IPS-NIHi7 (cell line): ENCODE measurements at regions not wholly inside any gene's neighbourhood (a gene's known extent, or its start where the extent isn't known, plus 50 kb on each side); places are given as distances from the start of the nearest gene placed in this dataset.
"Not testable (repeated sequence)": the region's sequence is repeated elsewhere in the genome, so short reads cannot be mapped to it uniquely, and the experiment has no call there.

Source experiments
- DNase-seq: peaks from one replicate; pipeline ENCODE4 v3.0.0; 2012; ENCODE audit warnings: mixed read lengths; ENCODE audit errors: extremely low spot score

- DNase-seq = no peak
Observed at GRCh38 chr4:99763635-99764101, 53.0 kb upstream of the DAPP1 start.

- no peak for DNase-seq
Observed at GRCh38 chr4:99762728-99763127, 53.9 kb upstream of the DAPP1 start.

DNA sequence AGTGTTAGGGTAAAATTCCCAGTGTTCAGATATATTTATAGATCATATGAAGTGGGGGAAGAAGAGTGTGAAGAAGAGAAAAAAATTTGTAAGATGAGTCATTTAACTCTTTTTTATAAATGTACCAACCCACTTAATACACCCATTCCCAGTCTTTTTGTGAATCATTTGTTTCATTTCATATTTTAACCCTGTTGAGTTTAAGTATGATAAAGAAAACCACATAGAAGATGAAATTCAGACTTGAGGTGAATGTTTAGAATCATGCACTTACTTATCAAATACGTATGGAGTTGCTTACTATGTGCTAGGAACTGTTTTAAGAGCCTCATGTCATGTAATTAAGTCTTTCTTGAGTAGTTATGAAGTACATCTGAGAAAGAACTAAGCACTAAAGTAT is 56.6 kb upstream of the DAPP1 start:
- DNase-seq = no peak

DNA sequence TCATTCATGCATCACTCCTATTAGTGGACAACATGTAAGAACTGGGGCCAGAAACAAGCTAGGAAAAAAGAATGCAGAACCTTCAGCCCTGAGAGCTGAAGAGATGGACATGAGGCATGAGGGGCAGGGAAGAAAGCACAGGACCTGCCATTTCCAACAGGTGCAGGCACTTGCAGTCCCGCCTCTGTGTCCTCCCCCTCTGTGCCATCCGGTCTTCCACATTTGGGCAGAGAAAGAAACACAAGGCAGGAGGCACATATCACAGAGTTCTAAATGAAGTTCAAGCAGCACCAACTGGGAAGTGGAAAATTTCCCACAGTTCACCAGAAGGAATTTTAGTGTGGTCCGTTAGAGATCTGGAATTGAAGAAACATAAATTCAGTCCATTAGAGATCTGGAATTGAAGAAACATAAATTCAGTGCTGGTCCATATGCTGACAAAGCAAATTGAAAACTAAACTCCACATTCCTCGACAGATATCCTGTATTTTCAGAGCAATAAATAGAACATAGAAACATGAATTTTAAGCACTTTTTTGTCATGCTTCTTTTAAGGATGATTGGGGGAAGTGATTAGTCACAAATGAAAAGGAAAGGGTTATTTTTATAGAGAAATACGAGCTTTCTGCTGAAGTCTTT is 57.2 kb upstream of the DAPP1 start:
- no peak for DNase-seq

GRCh38 chr4:99755223-99755944 is 61.2 kb upstream of the DAPP1 start:
- DNase-seq = no peak

DNA sequence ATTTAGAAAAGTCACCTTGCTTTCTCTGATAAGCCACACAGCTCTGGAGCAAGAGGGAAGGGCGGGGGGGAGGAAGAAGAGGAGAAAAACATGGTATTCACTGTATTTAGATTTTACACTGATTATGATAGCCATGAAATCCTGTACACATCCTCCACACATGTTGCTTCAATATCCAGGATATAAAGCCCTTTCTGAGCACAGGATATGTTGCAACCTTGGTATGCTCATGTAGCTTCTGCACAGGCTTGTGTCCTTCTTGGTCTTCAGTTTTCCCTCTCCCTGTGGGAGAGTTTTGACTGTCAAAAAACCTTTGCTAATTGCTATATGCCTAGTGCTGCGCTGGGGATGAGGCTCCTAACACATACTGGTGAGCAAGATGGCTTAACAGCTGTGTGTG is 61.9 kb upstream of the DAPP1 start:
- DNase-seq = no peak

GRCh38 chr4:99753931-99754330 is 62.7 kb upstream of the DAPP1 start:
- DNase-seq = no peak

GRCh38 chr4:99749445-99750391 is 66.9 kb upstream of the DAPP1 start:
- DNase-seq = no peak

GRCh38 chr4:99746443-99746842 is 70.2 kb upstream of the DAPP1 start:
- no peak for DNase-seq

GRCh38 chr4:99736846-99737245 is 79.2 kb upstream of the C4orf54 start:
- DNase-seq = no peak

- DNase-seq = no peak
Observed at GRCh38 chr4:99735822-99736221, 78.2 kb upstream of the C4orf54 start.

DNA sequence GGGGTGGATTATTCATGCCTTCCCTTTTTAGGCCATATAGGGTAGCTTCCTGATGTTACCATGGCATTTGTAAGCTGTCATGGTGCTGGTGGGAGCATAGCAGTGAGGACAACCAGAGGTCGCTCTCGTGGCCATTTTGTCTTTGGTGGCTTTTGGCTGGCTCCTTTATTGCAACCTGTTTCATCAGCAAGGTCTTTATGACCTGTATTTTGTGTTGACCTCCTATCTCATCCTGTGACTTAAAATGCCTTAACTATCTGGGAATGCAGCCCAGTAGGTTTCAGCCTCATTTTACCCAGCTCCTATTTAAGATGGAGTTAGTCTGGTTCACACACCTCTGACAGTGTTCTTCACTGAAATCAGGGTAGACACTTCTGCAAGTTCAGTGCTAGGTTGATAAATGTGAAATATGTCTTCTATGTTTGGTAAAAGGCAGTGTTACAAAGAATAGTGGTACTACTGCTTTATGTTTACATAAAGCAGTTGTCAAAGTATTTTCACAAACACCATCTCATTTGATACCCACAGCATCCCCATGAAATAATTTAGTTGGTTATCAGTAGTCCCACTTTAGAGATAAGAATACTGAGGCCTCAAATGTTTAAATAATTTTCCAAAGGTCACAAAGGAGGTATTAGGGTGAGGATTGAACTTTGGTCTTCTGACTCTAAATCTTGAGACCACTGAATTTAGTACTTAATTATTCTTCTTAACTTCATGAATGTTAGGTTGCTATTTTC is 77.1 kb upstream of the C4orf54 start:
- no peak for DNase-seq

- DNase-seq = not testable (repeated sequence)
Observed at GRCh38 chr4:99733455-99733854, 75.8 kb upstream of the C4orf54 start.

- DNase-seq = no peak
Observed at GRCh38 chr4:99729186-99729585, 71.6 kb upstream of the C4orf54 start.

DNA sequence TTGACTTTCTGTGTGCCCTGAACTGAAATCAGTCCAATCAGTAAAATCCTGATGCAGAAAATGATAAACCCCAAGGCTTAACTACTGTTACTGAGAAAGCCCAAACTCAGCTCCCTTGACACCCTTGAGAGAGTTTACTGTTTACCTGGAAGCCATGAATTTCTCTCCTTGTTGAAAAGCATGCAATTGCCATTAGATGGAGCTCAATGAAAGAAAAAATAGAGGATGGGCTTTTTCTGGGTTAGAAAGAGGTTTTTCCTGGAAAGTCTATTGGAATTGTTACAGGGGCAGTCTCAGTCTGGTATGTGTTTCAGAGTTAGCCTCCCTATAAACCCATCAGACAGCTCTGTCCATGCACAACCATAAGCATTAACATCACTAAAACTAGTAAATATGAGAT is 66.4 kb upstream of the C4orf54 start:
- no peak for DNase-seq

DNA sequence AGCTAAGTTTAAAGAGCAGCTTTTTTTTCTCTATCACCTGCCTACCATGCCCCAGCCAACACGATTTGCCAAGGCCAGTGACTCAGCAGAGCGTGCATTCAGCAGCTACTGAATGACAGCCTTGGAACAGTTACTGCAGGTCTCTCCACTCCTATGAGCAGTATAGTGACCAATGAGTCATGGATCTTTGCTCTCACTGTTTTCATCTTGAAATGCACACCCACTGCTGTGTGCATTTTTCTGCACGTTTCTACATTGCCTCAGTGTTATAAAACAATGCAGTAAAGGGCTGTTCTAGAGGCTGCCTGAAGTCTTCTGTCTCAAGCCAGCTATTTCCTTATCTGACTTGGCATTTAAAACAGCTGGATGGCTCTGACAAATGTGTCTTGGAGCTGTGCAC is 66.0 kb upstream of the C4orf54 start:
- peak; percentile 36 for DNase-seq

DNA sequence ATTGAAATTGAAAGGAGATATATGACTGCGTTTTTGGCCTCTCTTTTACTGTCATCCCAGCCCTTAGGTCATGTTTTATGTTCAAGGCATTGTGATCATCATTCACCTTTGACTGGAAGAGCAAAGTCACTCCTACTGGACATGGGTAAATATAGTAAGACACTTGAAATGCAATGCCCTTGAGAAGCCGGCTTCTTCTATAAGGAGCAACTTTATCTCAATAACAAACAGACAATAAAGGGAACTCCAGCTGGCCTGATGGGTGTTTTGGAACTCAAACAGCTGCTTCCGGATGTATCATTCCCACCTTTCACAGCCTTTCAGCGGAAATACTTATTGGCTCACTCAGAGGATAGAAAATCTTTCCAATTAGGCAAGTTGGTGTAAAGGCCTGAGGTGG is 65.1 kb upstream of the C4orf54 start:
- DNase-seq = no peak

- DNase-seq = no peak
Observed at GRCh38 chr4:99722006-99722405, 64.4 kb upstream of the C4orf54 start.

DNA sequence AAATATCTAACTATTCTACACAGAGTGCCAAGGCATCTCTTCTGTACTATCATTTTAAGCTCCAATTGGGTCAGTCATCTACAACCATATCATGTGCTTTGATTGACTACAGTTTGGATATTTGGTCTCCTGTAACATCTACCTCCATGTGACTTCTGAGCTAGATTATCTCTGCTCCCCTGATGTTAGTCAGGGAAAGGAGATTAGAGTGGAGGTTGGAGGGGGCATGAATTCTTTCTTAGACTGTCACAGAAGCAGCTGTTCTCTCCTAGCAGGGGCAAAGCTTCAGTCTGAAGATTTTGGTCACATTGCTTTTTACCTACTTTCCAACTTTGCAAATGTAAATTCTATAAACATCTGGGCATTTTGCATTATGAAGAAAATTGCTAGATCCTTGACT is 62.6 kb upstream of the C4orf54 start:
- no peak for DNase-seq

GRCh38 chr4:99716996-99717395 is 59.4 kb upstream of the C4orf54 start:
- DNase-seq = no peak

- DNase-seq = no peak
Observed at GRCh38 chr4:99715286-99715685, 57.7 kb upstream of the C4orf54 start.

- DNase-seq = no peak
Observed at GRCh38 chr4:99714179-99714578, 56.6 kb upstream of the C4orf54 start.
